ENCODE measurements at regions not wholly inside any gene's neighbourhood (a gene's known extent, or its start where the extent isn't known, plus 50 kb on each side); places are given as distances from the start of the nearest gene placed in this dataset.

DNA sequence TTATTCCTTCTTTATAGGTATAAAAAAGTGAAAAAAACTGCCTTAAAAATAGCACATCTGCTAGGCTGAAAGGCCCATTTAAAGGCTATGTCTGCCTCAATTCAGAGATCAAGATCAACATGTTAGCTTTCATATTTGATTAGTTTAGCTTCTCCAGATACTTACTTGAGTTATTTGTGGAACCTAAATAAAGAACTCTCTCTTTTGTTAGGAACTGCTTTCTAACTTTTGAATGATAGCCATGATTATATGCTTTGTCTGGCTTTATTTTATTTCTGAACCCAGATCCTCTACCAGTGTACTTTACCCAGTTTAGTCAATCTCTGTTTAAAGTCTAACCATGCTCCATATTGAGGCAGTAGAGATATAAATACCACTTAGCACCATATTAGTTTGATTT is 515.5 kb upstream of the SEMA3D start:
- no peak for DNase-seq
- Histone ChIP-seq H3K27ac (no peak overlapping the region), H3K4me1 (no peaks in the 10 kb centered on the region), H3K36me3 (no peaks in the 10 kb centered on the region), H3K4me3 (no peak overlapping the region), H3K9me3 (no peaks in the 10 kb centered on the region), H3K27me3 (no peaks in the 10 kb centered on the region)
- TF ChIP-seq, protein P1, sequence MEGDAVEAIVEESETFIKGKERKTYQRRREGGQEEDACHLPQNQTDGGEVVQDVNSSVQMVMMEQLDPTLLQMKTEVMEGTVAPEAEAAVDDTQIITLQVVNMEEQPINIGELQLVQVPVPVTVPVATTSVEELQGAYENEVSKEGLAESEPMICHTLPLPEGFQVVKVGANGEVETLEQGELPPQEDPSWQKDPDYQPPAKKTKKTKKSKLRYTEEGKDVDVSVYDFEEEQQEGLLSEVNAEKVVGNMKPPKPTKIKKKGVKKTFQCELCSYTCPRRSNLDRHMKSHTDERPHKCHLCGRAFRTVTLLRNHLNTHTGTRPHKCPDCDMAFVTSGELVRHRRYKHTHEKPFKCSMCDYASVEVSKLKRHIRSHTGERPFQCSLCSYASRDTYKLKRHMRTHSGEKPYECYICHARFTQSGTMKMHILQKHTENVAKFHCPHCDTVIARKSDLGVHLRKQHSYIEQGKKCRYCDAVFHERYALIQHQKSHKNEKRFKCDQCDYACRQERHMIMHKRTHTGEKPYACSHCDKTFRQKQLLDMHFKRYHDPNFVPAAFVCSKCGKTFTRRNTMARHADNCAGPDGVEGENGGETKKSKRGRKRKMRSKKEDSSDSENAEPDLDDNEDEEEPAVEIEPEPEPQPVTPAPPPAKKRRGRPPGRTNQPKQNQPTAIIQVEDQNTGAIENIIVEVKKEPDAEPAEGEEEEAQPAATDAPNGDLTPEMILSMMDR (IDR thresholded peaks at IDR 0.05), result no peak
- intact Hi-C loops (cut with DNase I; ENCODE audit: low total_unique reads), result no loop called here

- no peaks in the 10 kb centered on the region for H3K27me3 ChIP-seq
- H3K36me3 ChIP-seq, result no peaks in the 10 kb centered on the region
- intact Hi-C loops (cut with DNase I; ENCODE audit: low total_unique reads), result no loop called here
- no peak overlapping the region for H3K27ac ChIP-seq
- TF ChIP-seq, protein P1 (IDR thresholded peaks at IDR 0.05), result no peak
- H3K4me1 ChIP-seq, result no peaks in the 10 kb centered on the region
- no peak for DNase-seq
- no peak overlapping the region for H3K4me3 ChIP-seq
- H3K9me3 ChIP-seq, result no peaks in the 10 kb centered on the region
Measured at GRCh38 chr7:85699482-85699881, 512.6 kb upstream of the SEMA3D start.

DNA sequence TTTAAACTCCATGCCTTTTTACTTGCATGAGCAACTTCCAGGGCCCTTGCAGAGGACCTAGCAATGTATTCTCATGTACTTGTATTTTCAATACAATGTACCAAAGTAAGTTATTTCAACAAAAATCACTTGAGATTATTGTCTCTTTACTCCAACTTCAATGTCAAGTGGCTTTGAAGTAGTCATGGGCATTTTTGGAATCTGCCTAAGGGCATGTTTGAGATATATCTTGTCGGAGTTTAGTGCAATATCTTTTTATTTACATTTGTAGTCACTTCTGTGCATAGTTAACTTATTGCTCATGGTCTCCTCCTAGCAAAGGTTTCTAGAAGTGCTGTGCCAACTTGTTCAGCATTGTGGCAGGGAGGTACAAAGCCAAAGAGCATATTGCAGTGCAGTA is 508.7 kb upstream of the SEMA3D start:
- DNase-seq, result no peak
- TF ChIP-seq, protein P1 (IDR thresholded peaks at IDR 0.05), result no peak

DNA sequence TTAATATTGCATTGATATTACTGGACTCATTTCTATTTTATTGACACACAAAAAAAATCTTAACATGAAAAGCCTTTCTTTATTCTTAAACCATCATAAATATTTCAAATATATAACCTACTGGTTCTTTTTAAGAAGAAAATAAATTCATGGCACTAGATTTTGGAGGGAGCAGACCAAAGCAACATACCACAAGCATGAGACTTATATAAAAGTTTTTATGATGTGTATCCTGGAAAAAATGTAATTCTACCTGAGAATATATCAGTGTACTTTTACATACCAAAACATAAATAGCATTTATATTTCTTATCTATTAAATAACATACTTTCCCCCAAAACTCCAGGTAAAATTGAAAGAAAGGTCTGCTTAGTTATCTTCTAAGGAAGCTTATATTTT is 508.2 kb upstream of the SEMA3D start:
- no peaks in the 10 kb centered on the region for H3K9me3 ChIP-seq
- intact Hi-C loops (cut with DNase I; ENCODE audit: low total_unique reads), result no loop called here
- H3K27me3 ChIP-seq, result no peaks in the 10 kb centered on the region
- no peaks in the 10 kb centered on the region for H3K4me1 ChIP-seq
- TF ChIP-seq, protein P1 (IDR thresholded peaks at IDR 0.05), result no peak
- no peak overlapping the region for H3K27ac ChIP-seq
- H3K36me3 ChIP-seq, result no peaks in the 10 kb centered on the region
- no peak overlapping the region for H3K4me3 ChIP-seq
- DNase-seq, result no peak

More for the DNA sequence above, 508.7 kb upstream of the SEMA3D start:
- Histone ChIP-seq H3K27me3 (no peaks in the 10 kb centered on the region), H3K4me3 (no peak overlapping the region), H3K27ac (no peak overlapping the region), H3K9me3 (no peaks in the 10 kb centered on the region), H3K36me3 (no peaks in the 10 kb centered on the region), H3K4me1 (no peaks in the 10 kb centered on the region)
- intact Hi-C loops (cut with DNase I; ENCODE audit: low total_unique reads), result no loop called here

- TF ChIP-seq, protein P1 (IDR thresholded peaks at IDR 0.05), result no peak
- Histone ChIP-seq H3K27ac (no peak overlapping the region), H3K36me3 (no peaks in the 10 kb centered on the region), H3K27me3 (no peaks in the 10 kb centered on the region), H3K9me3 (no peaks in the 10 kb centered on the region), H3K4me3 (no peak overlapping the region), H3K4me1 (no peaks in the 10 kb centered on the region)
- intact Hi-C loops (cut with DNase I; ENCODE audit: low total_unique reads), result no loop called here
- DNase-seq, result no peak
Measured at GRCh38 chr7:85693326-85693725, 506.5 kb upstream of the SEMA3D start.

- intact Hi-C loops (cut with DNase I; ENCODE audit: low total_unique reads), result no loop called here
- no peak overlapping the region for H3K4me3 ChIP-seq
- H3K9me3 ChIP-seq, result no peaks in the 10 kb centered on the region
- no peaks in the 10 kb centered on the region for H3K27me3 ChIP-seq
- no peak for DNase-seq
- H3K4me1 ChIP-seq, result no peaks in the 10 kb centered on the region
- no peak overlapping the region for H3K27ac ChIP-seq
- TF ChIP-seq, protein P1 (IDR thresholded peaks at IDR 0.05), result no peak
- H3K36me3 ChIP-seq, result no peaks in the 10 kb centered on the region
Measured at GRCh38 chr7:85688712-85689111, 501.9 kb upstream of the SEMA3D start.
